ENCODE measurements at regions not wholly inside any gene's neighbourhood (a gene's known extent, or its start where the extent isn't known, plus 50 kb on each side); places are given as distances from the start of the nearest gene placed in this dataset.

- no peak for TF ChIP-seq CTCF (IDR thresholded peaks at IDR 0.05)
- no peak for TF ChIP-seq EP300 (IDR thresholded peaks at IDR 0.05)
- no peak for TF ChIP-seq POLR2A (IDR thresholded peaks at IDR 0.05)
These were observed 269.7 kb upstream of the LCORL start for GRCh38 chr4:18291256-18291655.
